SU-DHL-6 (cell line): ENCODE measurements at regions not wholly inside any gene's neighbourhood (a gene's known extent, or its start where the extent isn't known, plus 50 kb on each side); places are given as distances from the start of the nearest gene placed in this dataset.
"Not testable (repeated sequence)": the region's sequence is repeated elsewhere in the genome, so short reads cannot be mapped to it uniquely, and the experiment has no call there.

Experiments used
- EZH2phosphoT487 ChIP-seq: fragments of 200-600 bp; sonication (generic), shearing (Covaris generic); conservative IDR thresholded peaks from 2 replicates; pipeline ENCODE4 v1.6.1; 2018; ENCODE audit warnings: mild to moderate bottlenecking, antibody characterized with exemption, low read length, moderate library complexity, mixed read lengths
- TF ChIP-seq, protein P1 (sequence below): fragments of 200-600 bp; sonication (generic); IDR thresholded peaks from one replicate; pipeline ENCODE4 v1.5.1; 2017; ENCODE audit warnings: antibody characterized with exemption, mild to moderate bottlenecking, low read length, moderate library complexity; ENCODE audit not compliant: insufficient read depth, poor library complexity, severe bottlenecking

DNA sequence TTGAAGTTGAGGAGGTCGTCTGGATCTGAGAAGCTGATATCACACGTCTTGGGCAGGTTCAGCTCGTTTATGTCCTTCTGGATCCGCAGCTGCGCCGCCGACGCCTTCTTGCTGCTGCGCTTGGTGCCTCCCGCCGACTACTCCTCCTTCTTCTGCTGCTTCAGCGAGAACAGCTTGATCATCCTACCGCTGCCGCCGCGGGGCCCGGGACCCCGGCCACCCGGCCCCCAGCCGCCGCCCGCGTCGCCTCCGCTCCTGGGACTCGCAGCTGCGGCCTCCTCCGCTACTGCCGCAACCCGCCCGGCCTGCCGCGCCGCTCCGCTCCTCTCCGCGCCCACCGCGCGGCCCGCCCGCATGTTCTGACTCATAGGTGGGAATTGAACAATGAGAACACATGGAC, 1710.6 kb downstream of the TP53TG3F start:
- TF ChIP-seq, protein P1, sequence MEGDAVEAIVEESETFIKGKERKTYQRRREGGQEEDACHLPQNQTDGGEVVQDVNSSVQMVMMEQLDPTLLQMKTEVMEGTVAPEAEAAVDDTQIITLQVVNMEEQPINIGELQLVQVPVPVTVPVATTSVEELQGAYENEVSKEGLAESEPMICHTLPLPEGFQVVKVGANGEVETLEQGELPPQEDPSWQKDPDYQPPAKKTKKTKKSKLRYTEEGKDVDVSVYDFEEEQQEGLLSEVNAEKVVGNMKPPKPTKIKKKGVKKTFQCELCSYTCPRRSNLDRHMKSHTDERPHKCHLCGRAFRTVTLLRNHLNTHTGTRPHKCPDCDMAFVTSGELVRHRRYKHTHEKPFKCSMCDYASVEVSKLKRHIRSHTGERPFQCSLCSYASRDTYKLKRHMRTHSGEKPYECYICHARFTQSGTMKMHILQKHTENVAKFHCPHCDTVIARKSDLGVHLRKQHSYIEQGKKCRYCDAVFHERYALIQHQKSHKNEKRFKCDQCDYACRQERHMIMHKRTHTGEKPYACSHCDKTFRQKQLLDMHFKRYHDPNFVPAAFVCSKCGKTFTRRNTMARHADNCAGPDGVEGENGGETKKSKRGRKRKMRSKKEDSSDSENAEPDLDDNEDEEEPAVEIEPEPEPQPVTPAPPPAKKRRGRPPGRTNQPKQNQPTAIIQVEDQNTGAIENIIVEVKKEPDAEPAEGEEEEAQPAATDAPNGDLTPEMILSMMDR = not testable (repeated sequence)
- TF ChIP-seq EZH2phosphoT487 = not testable (repeated sequence)
